DND-41 (cell line): ENCODE measurements at regions not wholly inside any gene's neighbourhood (a gene's known extent, or its start where the extent isn't known, plus 50 kb on each side); places are given as distances from the start of the nearest gene placed in this dataset.

ENCODE experiments used
- ATAC-seq: fragments of 200-7000 bp; cut with Tn5 transposase; 3 replicates; pipeline ENCODE4 v1.9.1; 2021; ENCODE audit warnings: low read depth; ENCODE audit not compliant: insufficient read depth
- DNase-seq: peaks from one replicate; pipeline ENCODE4 v3.0.0-alpha.2; 2020
- H2AFZ ChIP-seq: 2 replicates; pipeline ENCODE4 v1.6.0; 2012; ENCODE audit warnings: low read depth, low read length
- H3K27ac ChIP-seq: 2 replicates; pipeline ENCODE4 v1.5.1; 2012; ENCODE audit warnings: low read length, inconsistent platforms
- H3K27me3 ChIP-seq: fragments of 200-600 bp; sonication (generic); 2 replicates; pipeline ENCODE4 v1.6.0; 2012; ENCODE audit warnings: low read length, mild to moderate bottlenecking, inconsistent platforms; ENCODE audit not compliant: insufficient read depth, poor library complexity
- H3K36me3 ChIP-seq: 2 replicates; pipeline ENCODE4 v1.5.1; 2012; ENCODE audit warnings: low read length, inconsistent platforms; ENCODE audit not compliant: insufficient read depth
- H3K4me1 ChIP-seq: 2 replicates; pipeline ENCODE4 v1.5.1; 2012; ENCODE audit warnings: mild to moderate bottlenecking, low read length; ENCODE audit not compliant: insufficient read depth
- H3K4me2 ChIP-seq: 2 replicates; pipeline ENCODE4 v1.6.0; 2012; ENCODE audit warnings: mild to moderate bottlenecking, moderate library complexity, low read length, inconsistent platforms; ENCODE audit not compliant: insufficient read depth
- H3K4me3 ChIP-seq, 2 experiments: fragments of 200-600 bp in 1 of 2; shearing (Covaris generic) in 1 of 2; 2 replicates each; pipeline ENCODE4 v1.5.1; 2012 to 2016; ENCODE audit warnings: inconsistent platforms in 2 of 2, low read length in 2 of 2, mild to moderate bottlenecking in 2 of 2, low read depth in 1 of 2, moderate library complexity in 1 of 2
- H3K79me2 ChIP-seq: 2 replicates; pipeline ENCODE4 v1.6.0; 2012; ENCODE audit warnings: low read length, inconsistent platforms; ENCODE audit not compliant: insufficient read depth
- H3K9ac ChIP-seq: 2 replicates; pipeline ENCODE4 v1.6.0; 2012; ENCODE audit warnings: low read depth, mild to moderate bottlenecking, inconsistent platforms, low read length, moderate library complexity
- H3K9me3 ChIP-seq: 2 replicates; pipeline ENCODE4 v1.5.1; 2012; ENCODE audit warnings: low read length, moderate library complexity, mild to moderate bottlenecking, inconsistent platforms; ENCODE audit not compliant: insufficient read depth, severe bottlenecking
- H4K20me1 ChIP-seq: 2 replicates; pipeline ENCODE4 v1.6.0; 2012; ENCODE audit warnings: low read length; ENCODE audit not compliant: insufficient read depth
- EZH2 ChIP-seq: IDR thresholded peaks from 3 replicates; pipeline ENCODE4 v1.6.1; 2012; ENCODE audit warnings: borderline replicate concordance, low read depth, mild to moderate bottlenecking, moderate library complexity, low read length, inconsistent platforms; ENCODE audit not compliant: severe bottlenecking
- TF ChIP-seq, protein P1 (sequence below): IDR thresholded peaks from 2 replicates; pipeline ENCODE4 v1.5.1; 2012; ENCODE audit warnings: borderline replicate concordance, low read length, moderate library complexity, mild to moderate bottlenecking; ENCODE audit not compliant: poor library complexity, severe bottlenecking; ENCODE audit errors: extremely low read depth

DNA sequence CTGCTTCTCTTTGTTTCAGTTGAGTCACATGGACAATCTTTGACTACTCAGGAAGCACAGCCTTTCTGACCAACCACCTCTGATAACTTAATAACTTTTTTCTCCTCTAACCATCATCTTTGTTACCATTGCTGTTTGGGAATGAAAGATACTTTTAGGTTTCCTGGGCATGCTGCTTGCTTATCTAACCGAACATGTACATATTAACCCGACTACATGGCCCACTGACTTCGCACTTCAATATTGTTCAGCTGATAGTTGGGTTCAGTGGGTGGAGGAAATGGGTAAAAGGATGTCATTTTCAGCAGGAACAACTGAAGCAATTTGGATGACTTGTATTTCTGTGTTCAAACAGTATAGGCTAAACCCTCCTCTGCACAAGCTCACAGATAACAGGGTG, 214.3 kb downstream of the SQOR start:
- ATAC-seq (no peak), DNase-seq (no peak)
- H3K27me3 ChIP-seq: no peaks in the 10 kb centered on the region
- H3K79me2 ChIP-seq: no peaks in the 10 kb centered on the region
- no peaks in the 10 kb centered on the region for H4K20me1 ChIP-seq
- H3K36me3 ChIP-seq: no peaks in the 10 kb centered on the region
- no peak overlapping the region for H3K4me2 ChIP-seq
- H2AFZ ChIP-seq: no peak overlapping the region
- H3K9ac ChIP-seq: no peak overlapping the region
- TF ChIP-seq, protein P1, sequence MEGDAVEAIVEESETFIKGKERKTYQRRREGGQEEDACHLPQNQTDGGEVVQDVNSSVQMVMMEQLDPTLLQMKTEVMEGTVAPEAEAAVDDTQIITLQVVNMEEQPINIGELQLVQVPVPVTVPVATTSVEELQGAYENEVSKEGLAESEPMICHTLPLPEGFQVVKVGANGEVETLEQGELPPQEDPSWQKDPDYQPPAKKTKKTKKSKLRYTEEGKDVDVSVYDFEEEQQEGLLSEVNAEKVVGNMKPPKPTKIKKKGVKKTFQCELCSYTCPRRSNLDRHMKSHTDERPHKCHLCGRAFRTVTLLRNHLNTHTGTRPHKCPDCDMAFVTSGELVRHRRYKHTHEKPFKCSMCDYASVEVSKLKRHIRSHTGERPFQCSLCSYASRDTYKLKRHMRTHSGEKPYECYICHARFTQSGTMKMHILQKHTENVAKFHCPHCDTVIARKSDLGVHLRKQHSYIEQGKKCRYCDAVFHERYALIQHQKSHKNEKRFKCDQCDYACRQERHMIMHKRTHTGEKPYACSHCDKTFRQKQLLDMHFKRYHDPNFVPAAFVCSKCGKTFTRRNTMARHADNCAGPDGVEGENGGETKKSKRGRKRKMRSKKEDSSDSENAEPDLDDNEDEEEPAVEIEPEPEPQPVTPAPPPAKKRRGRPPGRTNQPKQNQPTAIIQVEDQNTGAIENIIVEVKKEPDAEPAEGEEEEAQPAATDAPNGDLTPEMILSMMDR: no peak
- TF ChIP-seq EZH2: no peak
- H3K9me3 ChIP-seq: no peaks in the 10 kb centered on the region
- no peak overlapping the region for H3K27ac ChIP-seq
- no peaks in the 10 kb centered on the region for H3K4me1 ChIP-seq
- H3K4me3 ChIP-seq: no peak overlapping the region

DNA sequence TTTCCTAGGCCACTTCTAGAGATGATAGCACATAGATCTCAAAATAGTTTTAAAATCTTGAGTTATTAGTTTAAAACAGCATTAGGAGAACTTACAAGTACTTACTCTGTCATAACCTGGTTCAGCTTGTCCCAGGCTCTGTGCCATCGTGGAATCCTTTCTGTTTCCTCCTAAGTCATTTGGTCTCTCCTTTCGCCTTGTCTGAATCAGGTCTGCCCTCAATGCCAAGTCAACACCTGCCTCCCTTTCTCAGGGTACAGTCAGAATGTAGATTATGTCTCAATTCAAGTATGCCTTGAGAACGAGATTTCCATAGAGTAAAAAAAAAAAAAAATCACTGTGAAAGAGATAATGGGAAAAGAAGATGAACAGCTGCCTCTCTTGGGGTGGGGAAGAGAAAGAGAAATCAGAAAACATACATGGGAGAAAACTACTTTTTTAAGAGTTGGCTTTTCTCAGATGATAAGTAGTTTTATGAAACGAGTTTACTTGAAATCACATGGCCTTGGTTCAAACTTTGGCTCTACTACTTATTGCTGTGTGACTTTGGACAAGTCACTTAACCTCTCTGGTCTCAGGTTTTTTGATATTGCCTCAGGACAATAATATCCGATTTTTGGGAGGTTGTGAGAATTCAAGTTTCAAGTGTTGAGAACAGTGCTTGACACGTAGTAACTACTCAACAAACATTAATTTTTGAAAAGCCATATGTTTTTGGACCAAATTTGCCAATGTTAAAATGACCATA, 219.8 kb downstream of the SQOR start:
- no peak overlapping the region for H3K9ac ChIP-seq
- H3K9me3 ChIP-seq: no peaks in the 10 kb centered on the region
- H4K20me1 ChIP-seq: no peaks in the 10 kb centered on the region
- H3K27me3 ChIP-seq: no peaks in the 10 kb centered on the region
- DNase-seq (no peak), ATAC-seq (no peak)
- H3K4me2 ChIP-seq: no peak overlapping the region
- no peak overlapping the region for H3K27ac ChIP-seq
- no peak overlapping the region for H2AFZ ChIP-seq
- no peak overlapping the region for H3K4me3 ChIP-seq
- no peaks in the 10 kb centered on the region for H3K79me2 ChIP-seq
- H3K4me1 ChIP-seq: no peaks in the 10 kb centered on the region
- no peak for TF ChIP-seq EZH2
- TF ChIP-seq, protein P1: no peak
- H3K36me3 ChIP-seq: no peaks in the 10 kb centered on the region

DNA sequence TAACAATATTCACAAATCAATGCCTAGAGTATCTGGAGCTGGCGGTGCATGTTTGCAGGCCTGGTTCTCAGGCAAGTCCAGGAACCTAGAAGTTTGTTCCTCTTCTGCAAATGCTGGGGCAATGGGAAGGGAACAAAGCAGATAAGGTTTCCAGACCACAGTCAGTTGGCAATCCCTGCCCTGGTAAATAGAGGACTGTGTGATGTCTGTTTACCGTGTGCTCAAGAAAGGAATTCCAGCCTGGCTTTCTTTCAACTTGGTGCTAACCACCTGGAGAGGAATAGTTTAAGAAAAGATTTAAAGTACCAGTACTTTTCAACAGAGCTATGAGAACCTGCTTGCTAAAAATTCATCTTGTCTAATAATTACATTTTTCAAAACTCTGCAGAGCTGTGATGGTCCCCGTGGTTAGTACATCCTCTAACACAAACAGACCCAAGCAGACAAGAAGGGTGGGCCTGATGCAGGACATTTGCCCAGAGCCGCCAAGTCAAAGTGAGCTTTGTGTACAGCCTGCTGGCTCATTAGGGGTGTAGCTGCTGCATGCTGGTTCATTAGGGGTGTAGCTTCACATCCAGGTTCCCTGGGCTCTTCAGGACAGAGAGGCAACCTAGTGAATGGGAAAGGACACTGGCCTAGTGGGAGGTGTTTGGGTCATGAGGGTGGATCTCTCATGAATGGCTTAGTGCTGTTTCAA, 220.5 kb downstream of the SQOR start:
- no peak for TF ChIP-seq EZH2
- TF ChIP-seq, protein P1: no peak
- DNase-seq: no peak
- H4K20me1 ChIP-seq: no peaks in the 10 kb centered on the region
- H3K27ac ChIP-seq: no peak overlapping the region
- no peaks in the 10 kb centered on the region for H3K27me3 ChIP-seq
- H3K4me2 ChIP-seq: no peak overlapping the region
- no peaks in the 10 kb centered on the region for H3K4me1 ChIP-seq
- no peak overlapping the region for H2AFZ ChIP-seq
- no peak for ATAC-seq
- H3K9ac ChIP-seq: no peak overlapping the region
- no peaks in the 10 kb centered on the region for H3K79me2 ChIP-seq
- no peaks in the 10 kb centered on the region for H3K36me3 ChIP-seq
- no peaks in the 10 kb centered on the region for H3K9me3 ChIP-seq
- no peak overlapping the region for H3K4me3 ChIP-seq
